ENCODE measurements at regions not wholly inside any gene's neighbourhood (a gene's known extent, or its start where the extent isn't known, plus 50 kb on each side); places are given as distances from the start of the nearest gene placed in this dataset.

DNA sequence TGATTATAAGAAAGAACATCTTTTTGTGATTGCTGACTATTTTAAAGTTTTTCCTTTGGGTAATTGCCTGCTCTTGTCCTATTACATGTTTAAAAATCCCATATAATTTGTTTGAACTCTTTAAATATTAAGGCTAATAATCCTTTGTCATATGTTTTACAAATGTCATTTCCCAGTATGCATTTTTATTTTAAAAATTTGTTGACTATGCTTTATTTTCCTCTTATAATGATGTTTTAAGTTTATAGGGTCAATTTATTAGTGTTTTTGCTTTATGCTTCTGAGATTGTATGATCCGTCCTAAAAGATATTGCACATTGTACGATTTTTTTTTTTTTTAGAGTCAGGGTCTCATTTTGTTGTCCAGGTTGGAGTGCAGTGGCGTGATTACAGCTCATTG is 297.2 kb downstream of the RNF144B start:
- in situ Hi-C loops (cut with MboI; ENCODE audit: low pct_unique_long_range_greater_than_20kb in 2 of 9, low sequenced_read_pairs in 9 of 9, unreplicated experiment in 9 of 9) = no loop called here
- Histone ChIP-seq H3K27ac (no peak overlapping the region), H3K4me1 (replicated peaks in 1 of 2) (no peaks in the 10 kb centered on the region), H3K4me3 (no peak overlapping the region)
- 0 to 87% (median 68%) methylated on average over 1 to 3 of the region's 3 CpGs for WGBS, 10 experiments
- no peak for ATAC-seq (replicated peaks in 6 of 8)

DNA sequence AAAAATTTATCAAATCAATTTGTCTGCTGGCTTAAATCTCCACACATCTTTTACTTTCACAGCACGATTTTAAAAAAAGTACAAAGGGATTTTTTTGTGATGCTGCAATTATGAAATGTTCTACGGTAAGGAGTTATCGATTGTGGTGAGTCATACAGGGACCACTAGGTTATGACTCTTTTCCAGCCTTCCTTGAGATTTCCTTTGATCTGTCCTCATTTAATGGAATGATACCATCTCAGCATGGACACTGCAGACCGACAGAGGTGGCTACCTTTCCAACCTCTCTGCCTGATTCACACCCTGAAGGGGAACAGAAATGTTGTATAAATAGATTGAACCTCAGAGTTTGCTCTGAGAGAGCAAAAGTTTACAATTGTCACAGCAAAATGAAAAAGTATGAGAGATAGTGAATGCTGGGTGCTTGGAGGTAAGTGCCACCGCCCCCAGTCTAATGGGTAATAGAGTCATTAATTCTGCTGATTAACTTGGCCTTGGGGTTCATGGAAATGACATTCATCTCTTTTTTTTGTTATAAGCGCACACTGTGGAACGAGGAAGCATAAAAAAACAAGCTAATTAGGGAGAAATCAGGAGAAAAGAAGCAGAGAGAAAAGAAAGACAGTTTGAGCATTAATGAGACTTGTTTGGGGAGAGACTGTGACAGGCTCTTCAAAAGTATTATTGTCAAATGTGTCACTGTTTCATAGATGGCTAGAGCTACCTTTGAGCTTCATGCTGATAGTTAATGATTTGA is 306.0 kb downstream of the RNF144B start:
- WGBS, 10 experiments = 36 to 90% (median 65%) methylated on average over 2 to 7 of the region's 7 CpGs
- H3K4me3 ChIP-seq = no peak overlapping the region
- ATAC-seq (replicated peaks in 6 of 8) = peak in 1 of 8 experiments; percentile 36
- peaks cover 19 to 20% of the 10 kb centered on the region in 2 donors for H3K4me1 ChIP-seq (replicated peaks in 1 of 2)
- peak overlapping the region in 1 of 2 donors; percentile 38 for H3K27ac ChIP-seq
- in situ Hi-C loops (cut with MboI; ENCODE audit: low pct_unique_long_range_greater_than_20kb in 2 of 9, low sequenced_read_pairs in 9 of 9, unreplicated experiment in 9 of 9) = no loop called here

DNA sequence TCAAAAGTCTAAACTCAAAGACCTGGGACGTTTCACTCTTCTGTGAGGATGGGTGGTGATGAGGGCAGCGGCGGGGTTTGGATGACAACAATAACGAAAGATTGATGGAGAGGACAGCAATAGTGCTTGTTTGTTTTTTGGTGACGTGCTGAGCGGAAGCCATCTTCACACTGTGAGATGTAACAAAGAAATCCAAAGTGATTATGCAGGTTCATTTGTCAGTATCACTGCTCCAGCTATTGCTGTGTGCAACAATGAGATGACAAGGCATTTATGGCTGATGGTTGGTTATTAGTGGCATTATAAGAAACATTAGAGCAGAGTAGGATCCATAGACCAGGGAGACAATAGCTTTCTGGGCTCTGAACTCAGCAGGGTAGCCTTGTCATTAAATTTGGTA is 306.7 kb downstream of the RNF144B start:
- H3K4me3 ChIP-seq = no peak overlapping the region
- H3K27ac ChIP-seq = peak overlapping the region in 1 of 2 donors; percentile 38
- in situ Hi-C loops (cut with MboI; ENCODE audit: low pct_unique_long_range_greater_than_20kb in 2 of 9, low sequenced_read_pairs in 9 of 9, unreplicated experiment in 9 of 9) = no loop called here
- WGBS, 10 experiments = 7 to 80% (median 24%) methylated on average over 1 to 6 of the region's 6 CpGs; no CpG with 5 or more reads in 1 of the 10 experiments
- peaks cover 19 to 20% of the 10 kb centered on the region in 2 donors for H3K4me1 ChIP-seq (replicated peaks in 1 of 2)
- ATAC-seq (replicated peaks in 6 of 8) = peak in 5 of 8 experiments; percentile 95 to 98 (median 96)

DNA sequence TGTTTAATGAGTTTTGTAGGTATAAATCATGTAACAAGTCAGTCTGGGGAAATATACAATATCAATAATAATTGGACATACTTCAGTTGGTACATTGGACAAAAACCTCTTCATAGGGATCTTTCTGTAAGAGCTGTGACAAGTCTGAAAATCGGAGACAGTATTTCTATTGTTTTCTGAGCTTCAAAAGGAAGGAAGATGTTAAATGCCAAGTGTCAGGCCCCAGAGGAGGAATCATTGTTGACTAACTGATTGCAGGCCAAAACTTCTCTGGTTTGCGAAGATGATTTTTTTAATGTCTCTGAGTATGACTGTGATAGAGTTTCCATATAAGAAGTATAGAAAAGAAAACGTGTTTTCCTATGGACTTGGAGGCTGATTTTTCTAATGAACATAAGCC is 316.4 kb downstream of the RNF144B start:
- 0 to 100% (median 44%) methylated on average over 1 to 3 of the region's 3 CpGs; no CpG with 5 or more reads in 2 of the 10 experiments for WGBS, 10 experiments

DNA sequence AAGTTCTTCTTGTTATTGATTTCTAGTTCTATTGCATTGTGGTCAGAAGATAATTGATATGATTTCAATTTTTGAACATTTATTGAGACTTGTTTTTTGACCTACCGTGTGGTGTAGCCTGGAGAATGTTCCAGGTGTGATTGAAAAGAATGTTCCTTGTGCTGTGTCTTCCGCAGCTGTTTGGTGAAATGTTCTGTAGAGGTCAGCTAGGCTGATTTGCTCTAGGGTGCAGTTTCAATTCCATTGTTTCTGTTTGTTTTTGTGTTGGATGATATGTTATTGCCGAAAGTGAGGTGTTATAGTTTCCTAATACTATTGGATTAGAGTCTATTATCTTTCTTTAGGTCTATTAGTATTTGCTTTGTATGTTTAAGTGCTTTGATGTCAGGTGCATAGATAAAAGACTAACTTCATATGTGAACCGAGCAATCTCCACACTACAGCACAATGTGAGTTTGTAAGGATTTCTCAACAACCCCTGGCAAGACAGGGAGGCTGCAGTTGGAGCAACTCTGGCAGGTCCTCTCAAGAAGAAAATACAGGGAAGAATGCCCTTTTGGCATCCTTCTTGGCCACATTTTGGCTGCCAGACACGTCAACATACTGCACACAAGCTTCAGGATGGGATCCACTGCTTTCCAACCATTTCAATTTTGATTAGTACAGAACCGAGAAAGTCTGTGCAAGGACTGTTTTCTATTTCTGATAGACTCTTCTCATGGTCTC is 320.7 kb downstream of the RNF144B start:
- H3K27ac ChIP-seq = no peak overlapping the region
- in situ Hi-C loops (cut with MboI; ENCODE audit: low pct_unique_long_range_greater_than_20kb in 2 of 9, low sequenced_read_pairs in 9 of 9, unreplicated experiment in 9 of 9) = no loop called here
- WGBS, 10 experiments = 9 to 96% (median 70%) methylated on average over 2 to 6 of the region's 6 CpGs
- peaks cover 3 to 7% of the 10 kb centered on the region in 2 donors for H3K4me1 ChIP-seq (replicated peaks in 1 of 2)
- no peak overlapping the region for H3K4me3 ChIP-seq
- no peak for ATAC-seq (replicated peaks in 6 of 8)

More for the DNA sequence above, 316.4 kb downstream of the RNF144B start:
- H3K27ac ChIP-seq = no peak overlapping the region
- in situ Hi-C loops (cut with MboI; ENCODE audit: low pct_unique_long_range_greater_than_20kb in 2 of 9, low sequenced_read_pairs in 9 of 9, unreplicated experiment in 9 of 9) = no loop called here
- ATAC-seq (replicated peaks in 6 of 8) = no peak
- H3K4me3 ChIP-seq = no peak overlapping the region
- H3K4me1 ChIP-seq (replicated peaks in 1 of 2) = no peaks in the 10 kb centered on the region

DNA sequence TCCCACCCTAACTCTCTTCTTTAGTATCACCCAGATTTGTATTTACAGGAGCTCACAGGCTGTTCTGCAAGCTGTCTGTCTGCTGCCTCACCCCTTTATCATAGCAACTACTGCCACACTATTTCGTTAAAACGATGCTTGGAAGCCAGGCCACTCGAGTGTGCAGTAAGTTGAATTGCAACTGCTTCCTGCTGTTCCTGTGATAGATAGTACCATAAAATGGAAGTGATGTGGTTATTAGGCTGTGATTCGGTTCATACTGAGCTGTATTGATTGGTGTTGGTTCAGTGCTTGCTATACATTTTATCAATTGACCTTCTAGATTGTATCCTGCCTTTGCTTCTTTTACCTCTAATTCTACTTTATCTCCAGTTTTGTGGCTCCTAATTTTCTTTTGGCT is 325.4 kb downstream of the RNF144B start:
- WGBS, 10 experiments = 15 to 75% (median 28%) methylated on average over 1 to 4 of the region's 4 CpGs; no CpG with 5 or more reads in 2 of the 10 experiments
- ATAC-seq (replicated peaks in 6 of 8) = peak in 1 of 8 experiments; percentile 33
- in situ Hi-C loops (cut with MboI; ENCODE audit: low pct_unique_long_range_greater_than_20kb in 2 of 9, low sequenced_read_pairs in 9 of 9, unreplicated experiment in 9 of 9) = no loop called here
- H3K4me1 ChIP-seq (replicated peaks in 1 of 2) = peaks cover 3 to 7% of the 10 kb centered on the region in 2 donors
- H3K4me3 ChIP-seq = no peak overlapping the region
- peak overlapping the region in 1 of 2 donors; percentile 48 for H3K27ac ChIP-seq

DNA sequence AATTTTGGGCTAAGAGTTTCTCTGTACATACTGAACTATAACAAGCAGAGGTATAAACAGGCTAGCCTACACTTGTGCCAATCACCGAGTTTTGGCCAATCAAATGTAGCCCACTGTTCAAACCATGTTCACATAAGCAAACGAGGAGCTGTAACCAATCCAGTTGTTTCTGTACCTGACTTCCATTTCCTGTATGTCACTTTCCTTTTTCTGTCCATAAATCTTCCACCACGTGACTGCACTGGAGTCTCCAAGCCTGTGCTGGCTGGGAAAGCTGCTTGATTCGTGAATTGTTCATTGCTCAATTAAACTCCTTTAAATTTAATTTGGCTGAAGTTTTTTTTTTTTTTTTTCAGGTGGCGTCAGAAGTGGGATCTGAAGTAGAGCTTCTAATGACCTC is 332.9 kb downstream of the RNF144B start:
- in situ Hi-C loops (cut with MboI; ENCODE audit: low pct_unique_long_range_greater_than_20kb in 2 of 9, low sequenced_read_pairs in 9 of 9, unreplicated experiment in 9 of 9) = no loop called here
- no peak for ATAC-seq (replicated peaks in 6 of 8)
- no peak overlapping the region for H3K27ac ChIP-seq

DNA sequence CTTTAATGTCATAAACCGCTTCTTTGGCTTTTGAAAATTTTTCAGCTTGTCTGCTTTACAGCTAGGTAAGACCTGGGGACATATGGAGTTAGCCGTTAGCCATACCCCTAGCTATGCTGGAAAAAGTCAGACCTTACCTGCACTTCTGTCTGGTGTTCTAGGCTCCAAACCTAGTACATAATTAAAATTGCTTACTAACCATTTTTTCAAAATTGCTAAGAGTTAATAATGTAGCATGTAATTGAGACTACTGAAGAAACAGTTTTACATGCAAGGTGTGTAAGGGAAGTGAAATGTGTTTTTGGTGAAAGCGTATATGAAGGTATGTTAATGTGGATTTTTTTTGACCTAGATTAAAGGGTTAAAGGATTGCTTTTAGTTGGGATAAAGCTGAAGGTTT is 336.9 kb downstream of the RNF144B start:
- 15 to 100% (median 83%) methylated on average over 1 to 3 of the region's 3 CpGs for WGBS, 10 experiments
- Histone ChIP-seq H3K4me3 (no peak overlapping the region), H3K4me1 (replicated peaks in 1 of 2) (no peaks in the 10 kb centered on the region), H3K27ac (no peak overlapping the region)
- in situ Hi-C loops (cut with MboI; ENCODE audit: low pct_unique_long_range_greater_than_20kb in 2 of 9, low sequenced_read_pairs in 9 of 9, unreplicated experiment in 9 of 9) = no loop called here
- no peak for ATAC-seq (replicated peaks in 6 of 8)

More for the DNA sequence above, 332.9 kb downstream of the RNF144B start:
- H3K4me3 ChIP-seq = no peak overlapping the region
- 19 to 100% (median 78%) methylated on average over 1 to 5 of the region's 5 CpGs for WGBS, 10 experiments
- H3K4me1 ChIP-seq (replicated peaks in 1 of 2) = no peaks in the 10 kb centered on the region

DNA sequence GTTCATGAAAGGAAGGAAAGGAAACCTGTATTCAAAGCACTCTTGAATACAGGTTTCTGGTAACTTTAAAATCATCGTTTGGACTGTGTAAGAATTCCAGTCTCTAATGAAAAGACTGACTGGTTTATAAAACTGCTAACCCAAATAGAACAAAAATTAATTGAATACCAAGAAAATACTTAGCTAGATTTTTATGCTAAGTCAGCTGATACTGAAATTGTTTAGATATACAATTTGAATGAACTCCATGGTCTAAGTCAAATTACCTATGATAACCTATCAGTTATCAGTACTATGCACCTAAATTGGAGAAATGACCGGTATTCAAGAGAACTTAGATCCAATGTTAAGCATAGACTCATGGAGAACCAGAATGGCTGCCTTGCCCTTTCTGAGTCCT is 338.3 kb downstream of the RNF144B start:
- Histone ChIP-seq H3K4me1 (replicated peaks in 1 of 2) (no peaks in the 10 kb centered on the region), H3K27ac (no peak overlapping the region), H3K4me3 (no peak overlapping the region)
- WGBS, 10 experiments = 5 to 100% (median 83%) methylated on average over 1 to 2 of the region's 2 CpGs; no CpG with 5 or more reads in 1 of the 10 experiments
- in situ Hi-C loops (cut with MboI; ENCODE audit: low pct_unique_long_range_greater_than_20kb in 2 of 9, low sequenced_read_pairs in 9 of 9, unreplicated experiment in 9 of 9) = loop anchor here in 1 of 9 experiments (25.0 kb wide), 1 partner anchor 1337 kb away; no protein-coding TSS in a partner anchor
- no peak for ATAC-seq (replicated peaks in 6 of 8)

DNA sequence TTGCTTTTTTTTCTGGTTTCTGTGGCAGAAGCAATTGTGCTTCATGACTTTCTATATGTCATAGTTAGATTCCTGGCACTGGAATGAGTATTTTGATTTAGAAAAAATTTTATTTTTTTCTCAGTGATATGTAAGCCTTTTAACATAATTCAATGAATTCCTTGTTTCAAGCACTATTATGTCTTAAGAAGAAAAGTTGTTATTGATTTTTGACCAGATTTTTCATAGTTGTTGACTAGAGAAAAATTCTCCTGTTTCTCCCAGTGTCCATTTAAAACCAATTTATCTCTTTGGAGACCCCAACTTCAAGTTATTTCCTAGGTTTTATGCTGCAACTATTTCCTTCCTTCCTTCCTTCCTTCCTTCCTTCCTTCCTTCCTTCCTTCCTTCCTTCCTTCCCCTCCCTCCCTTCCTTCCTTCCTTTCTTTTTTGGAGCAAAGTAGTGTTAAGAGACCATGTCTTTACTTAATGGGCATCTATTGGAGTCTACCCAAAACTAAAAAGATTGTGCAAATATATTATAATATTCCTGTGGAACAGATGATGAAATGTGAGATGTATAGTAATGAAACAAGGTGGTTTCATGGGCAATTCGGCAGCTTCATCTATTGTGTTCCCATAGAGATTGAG is 346.9 kb downstream of the RNF144B start:
- Histone ChIP-seq H3K4me3 (no peak overlapping the region), H3K4me1 (replicated peaks in 1 of 2) (no peaks in the 10 kb centered on the region), H3K27ac (no peak overlapping the region)
- WGBS, 10 experiments = 20 to 100% (median 89%) methylated on average over 1 of the region's 1 CpG; no CpG with 5 or more reads in 3 of the 10 experiments
- no peak for ATAC-seq (replicated peaks in 6 of 8)
- in situ Hi-C loops (cut with MboI; ENCODE audit: low pct_unique_long_range_greater_than_20kb in 2 of 9, low sequenced_read_pairs in 9 of 9, unreplicated experiment in 9 of 9) = loop anchor here in 1 of 9 experiments (25.0 kb wide), 1 partner anchor 1328 kb away; no protein-coding TSS in a partner anchor

DNA sequence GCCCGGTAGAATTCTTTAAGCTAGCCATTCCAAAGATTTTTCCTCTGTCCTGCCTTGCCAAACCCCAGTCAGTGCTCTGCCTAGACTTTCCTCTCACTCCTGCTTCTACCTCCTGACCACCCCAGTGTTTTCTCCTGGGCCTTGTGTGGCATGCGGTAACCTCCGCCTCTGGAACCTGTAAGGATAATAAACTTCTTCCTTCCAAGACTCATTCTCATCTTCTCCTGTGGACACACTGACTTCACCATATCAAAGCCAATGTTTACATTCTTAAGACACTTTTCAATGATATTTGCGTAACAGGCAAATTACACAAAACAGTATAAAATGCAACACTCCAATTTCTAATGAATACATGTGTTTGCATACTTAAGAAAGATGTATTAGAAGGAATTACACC is 354.6 kb downstream of the RNF144B start:
- Histone ChIP-seq H3K4me1 (replicated peaks in 1 of 2) (no peaks in the 10 kb centered on the region), H3K27ac (no peak overlapping the region), H3K4me3 (no peak overlapping the region)
- no peak for ATAC-seq (replicated peaks in 6 of 8)
- in situ Hi-C loops (cut with MboI; ENCODE audit: low pct_unique_long_range_greater_than_20kb in 2 of 9, low sequenced_read_pairs in 9 of 9, unreplicated experiment in 9 of 9) = loop anchor here in 1 of 9 experiments (25.0 kb wide), 1 partner anchor 1321 kb away; no protein-coding TSS in a partner anchor
- 56 to 100% (median 94%) methylated on average over 1 to 4 of the region's 4 CpGs; no CpG with 5 or more reads in 1 of the 10 experiments for WGBS, 10 experiments

DNA sequence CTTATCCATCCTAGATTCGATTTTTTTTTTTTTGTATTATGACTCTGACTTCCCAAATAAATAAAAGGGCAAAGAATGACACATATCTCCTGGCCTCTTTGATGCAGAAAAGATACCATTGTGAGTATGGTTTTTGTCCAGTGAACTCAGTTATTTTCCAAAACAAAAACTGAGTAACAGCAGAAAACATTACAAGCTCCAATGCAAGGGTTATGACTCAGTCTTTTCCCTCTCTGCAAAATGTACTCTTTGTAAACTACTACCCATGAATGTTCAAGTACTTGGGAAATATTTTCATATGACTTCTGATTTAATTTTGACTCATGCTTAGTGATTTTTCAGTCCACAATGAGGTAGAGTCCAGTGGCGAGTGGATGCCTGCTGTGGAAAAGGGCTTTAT is 355.3 kb downstream of the RNF144B start:
- H3K4me1 ChIP-seq (replicated peaks in 1 of 2) = no peaks in the 10 kb centered on the region
- in situ Hi-C loops (cut with MboI; ENCODE audit: low pct_unique_long_range_greater_than_20kb in 2 of 9, low sequenced_read_pairs in 9 of 9, unreplicated experiment in 9 of 9) = loop anchor here in 1 of 9 experiments (25.0 kb wide), 1 partner anchor 1320 kb away; no protein-coding TSS in a partner anchor
- no peak overlapping the region for H3K27ac ChIP-seq
- H3K4me3 ChIP-seq = no peak overlapping the region
- 0 to 96% (median 78%) methylated on average over 1 to 2 of the region's 2 CpGs for WGBS, 10 experiments
- ATAC-seq (replicated peaks in 6 of 8) = no peak

DNA sequence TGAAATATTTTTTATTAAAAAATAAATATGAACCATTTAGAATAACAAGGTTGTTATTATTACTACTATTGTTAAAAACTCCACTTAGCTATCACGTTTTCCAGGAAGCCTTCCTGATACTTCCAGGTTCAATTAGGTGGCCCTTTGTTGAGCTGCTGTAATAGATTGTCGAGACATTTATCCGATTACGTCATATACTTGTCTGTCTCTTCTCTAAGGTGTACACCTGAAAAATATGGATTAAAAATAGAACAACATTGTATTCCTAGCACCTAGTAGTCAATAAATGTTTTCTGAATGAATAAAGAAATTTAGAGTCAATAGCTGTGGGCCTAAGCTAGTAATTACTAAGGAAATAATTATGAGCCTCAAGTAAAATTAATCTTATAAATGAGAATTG is 359.6 kb downstream of the RNF144B start:
- 0 to 100% (median 80%) methylated on average over 1 to 4 of the region's 4 CpGs for WGBS, 10 experiments

More for the DNA sequence above, 359.6 kb downstream of the RNF144B start:
- peaks cover 0 to 3% of the 10 kb centered on the region in 2 donors for H3K4me1 ChIP-seq (replicated peaks in 1 of 2)
- H3K27ac ChIP-seq = no peak overlapping the region
- no peak for ATAC-seq (replicated peaks in 6 of 8)
- no peak overlapping the region for H3K4me3 ChIP-seq
- in situ Hi-C loops (cut with MboI; ENCODE audit: low pct_unique_long_range_greater_than_20kb in 2 of 9, low sequenced_read_pairs in 9 of 9, unreplicated experiment in 9 of 9) = loop anchor here in 1 of 9 experiments (25.0 kb wide), 1 partner anchor 1316 kb away; no protein-coding TSS in a partner anchor

Measured in motor neuron (in vitro differentiated cells).